ENCODE measurements at regions not wholly inside any gene's neighbourhood (a gene's known extent, or its start where the extent isn't known, plus 50 kb on each side); places are given as distances from the start of the nearest gene placed in this dataset.

- no peak overlapping the region for H3K56ac ChIP-seq (ENCODE audit: insufficient read length, low read depth, low read length)
- no peak overlapping the region for H2BK120ac ChIP-seq (ENCODE audit: low read depth, low read length, poor library complexity, severe bottlenecking)
- no peak overlapping the region for H2AK5ac ChIP-seq (ENCODE audit: insufficient read length, low read length)
- no CpG with 5 or more reads among the region's 2 CpGs for WGBS (ENCODE audit: extremely low coverage, insufficient read length, low lambda C conversion rate)
- H3K4me2 ChIP-seq (ENCODE audit: insufficient read depth, insufficient read length, low read length) = no peak overlapping the region
- H3K27me3 Mint-ChIP-seq (ENCODE audit: low read depth) = no peaks in the 10 kb centered on the region
- no peak overlapping the region for H4K91ac ChIP-seq (ENCODE audit: insufficient read length, low read depth, low read length)
- H3T11ph ChIP-seq (ENCODE audit: low read length) = no peak overlapping the region
- H3K27ac Mint-ChIP-seq = no peak overlapping the region
- no peak overlapping the region for H2BK12ac ChIP-seq (ENCODE audit: insufficient read length, low read depth, low read length)
- no peak overlapping the region for H3K4ac ChIP-seq (ENCODE audit: low read depth, low read length)
- H3K23me2 ChIP-seq (ENCODE audit: insufficient read length, low read depth, low read length, poor library complexity, severe bottlenecking) = no peaks in the 10 kb centered on the region
- no peak for DNase-seq
- H3K9me3 ChIP-seq (ENCODE audit: control insufficient read depth, low read depth, low read length) = no peaks in the 10 kb centered on the region
- no peaks in the 10 kb centered on the region for H3K27me3 ChIP-seq (ENCODE audit: insufficient read depth, low read length)
- no peak overlapping the region for H3K9ac ChIP-seq (ENCODE audit: extremely low read depth, insufficient read length, low read length)
- H3K14ac ChIP-seq (ENCODE audit: insufficient read depth, low read length) = no peak overlapping the region
- no peak overlapping the region for H2AFZ ChIP-seq (ENCODE audit: low read length)
- H3K4me1 Mint-ChIP-seq = peaks cover 7 to 11% of the 10 kb centered on the region in 2 experiments
- no peak overlapping the region for H2BK15ac ChIP-seq (ENCODE audit: low read depth, low read length)
- H4K20me1 ChIP-seq (ENCODE audit: control insufficient read depth, insufficient read depth, insufficient read length) = no peaks in the 10 kb centered on the region
- H3K18ac ChIP-seq (ENCODE audit: insufficient read length, low read depth, low read length) = no peak overlapping the region
- H3K79me2 ChIP-seq (ENCODE audit: insufficient read depth, low read length) = no peaks in the 10 kb centered on the region
- H3K23ac ChIP-seq (ENCODE audit: insufficient read length, low read depth, low read length) = no peak overlapping the region
- no peaks in the 10 kb centered on the region for H3K9me3 Mint-ChIP-seq
- no peak overlapping the region for H2BK20ac ChIP-seq (ENCODE audit: low read depth, low read length, poor library complexity, severe bottlenecking)
- no peaks in the 10 kb centered on the region for H3K79me1 ChIP-seq (ENCODE audit: insufficient read depth, low read depth, low read length, poor library complexity, severe bottlenecking)
- no peak overlapping the region for H4K5ac ChIP-seq (ENCODE audit: insufficient read length, low read depth, low read length)
- H4K8ac ChIP-seq (replicated peaks; ENCODE audit: insufficient read length, low read depth, low read length) = no peak overlapping the region
- no peak overlapping the region for H3K4me3 Mint-ChIP-seq
- TF ChIP-seq CTCF (conservative IDR thresholded peaks at IDR 0.05) = no peak
- H3K4me1 ChIP-seq (ENCODE audit: insufficient read depth, low read length) = no peaks in the 10 kb centered on the region; the same call in 1 of the 2 replicates
- no peak overlapping the region for H2BK5ac ChIP-seq (ENCODE audit: insufficient read length, low read length)
- no peak overlapping the region for H3K27ac ChIP-seq (ENCODE audit: insufficient read length, low read depth, low read length)
- H3K36me3 Mint-ChIP-seq (ENCODE audit: insufficient read depth in 1 of 3, low read depth in 3 of 3) = no peaks in the 10 kb centered on the region; a peak in 1 of 7 replicates
Measured at GRCh38 chr5:67954351-67954750, 261.2 kb upstream of the PIK3R1 start.
